HG02973 (cell line): ENCODE measurements at regions not wholly inside any gene's neighbourhood (a gene's known extent, or its start where the extent isn't known, plus 50 kb on each side); places are given as distances from the start of the nearest gene placed in this dataset.

ENCODE experiments used
- ATAC-seq: cut with Tn5 transposase; IDR thresholded peaks from one replicate; pipeline ENCODE4 v1.9.1; 2021; ENCODE audit warnings: moderate library complexity; ENCODE audit not compliant: unreplicated experiment

- no peak for ATAC-seq
Measured at GRCh38 chr16:65500007-65500406, 378.1 kb upstream of the CDH11 start.

DNA sequence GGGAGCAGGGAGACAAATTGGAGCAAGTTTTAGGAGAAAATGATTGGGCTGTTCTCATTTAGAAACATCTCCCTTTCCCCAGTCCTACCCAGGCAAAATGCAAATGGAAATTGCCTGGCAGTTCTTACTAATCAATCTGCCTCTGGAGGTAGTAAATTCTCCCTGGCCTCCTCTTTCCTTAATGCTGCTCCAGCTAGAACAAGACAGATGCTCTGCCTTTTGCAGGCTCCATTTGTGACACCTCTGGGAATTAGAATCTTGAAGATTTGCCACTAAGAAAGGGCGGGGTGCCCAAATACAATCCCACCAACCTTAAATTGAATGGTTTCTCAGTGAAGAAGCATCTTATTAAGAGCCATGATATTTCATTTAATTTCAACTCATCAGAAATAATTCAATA is 377.7 kb upstream of the CDH11 start:
- ATAC-seq, result no peak

GRCh38 chr16:65497571-65497970 is 375.7 kb upstream of the CDH11 start:
- no peak for ATAC-seq

DNA sequence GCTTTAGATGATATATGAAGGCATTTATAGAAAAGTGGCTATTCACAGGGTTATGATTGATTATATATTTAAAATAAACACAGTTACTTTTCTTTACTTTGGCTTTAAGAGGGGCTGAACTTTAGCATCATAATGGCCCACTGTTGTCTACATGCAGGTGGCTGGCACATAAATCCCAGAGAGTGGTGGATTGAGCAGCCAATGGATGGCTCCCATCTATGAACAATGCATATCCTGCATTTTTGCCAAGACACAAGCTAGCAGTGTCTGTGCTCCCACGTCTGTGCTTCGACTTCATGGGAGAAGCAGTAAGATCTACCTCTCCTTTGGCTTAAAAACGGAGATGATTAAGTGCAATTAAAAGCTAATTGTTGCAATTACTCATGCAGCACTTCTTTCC is 373.2 kb upstream of the CDH11 start:
- ATAC-seq, result no peak

DNA sequence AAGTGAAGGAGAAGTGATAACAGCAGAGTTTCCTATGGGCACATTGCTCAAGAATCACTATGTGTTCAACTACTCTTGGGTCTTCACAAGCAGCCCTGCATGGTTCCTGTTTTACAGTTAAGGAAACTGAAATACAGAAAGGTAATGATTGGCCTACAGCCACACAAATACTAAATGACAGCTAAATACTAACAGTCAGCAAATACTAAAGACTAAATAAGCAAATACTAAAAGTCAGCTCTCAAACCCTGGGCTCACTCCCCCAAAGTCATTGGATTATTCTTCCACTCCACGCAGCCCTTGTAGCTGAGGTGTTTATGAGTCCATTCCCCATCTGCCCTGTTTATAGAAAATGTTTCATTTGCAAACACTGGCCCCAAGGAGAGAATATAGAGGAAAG is 372.7 kb upstream of the CDH11 start:
- no peak for ATAC-seq

GRCh38 chr16:65494080-65494479 is 372.2 kb upstream of the CDH11 start:
- no peak for ATAC-seq

GRCh38 chr16:65490286-65490685 is 368.4 kb upstream of the CDH11 start:
- ATAC-seq, result no peak

DNA sequence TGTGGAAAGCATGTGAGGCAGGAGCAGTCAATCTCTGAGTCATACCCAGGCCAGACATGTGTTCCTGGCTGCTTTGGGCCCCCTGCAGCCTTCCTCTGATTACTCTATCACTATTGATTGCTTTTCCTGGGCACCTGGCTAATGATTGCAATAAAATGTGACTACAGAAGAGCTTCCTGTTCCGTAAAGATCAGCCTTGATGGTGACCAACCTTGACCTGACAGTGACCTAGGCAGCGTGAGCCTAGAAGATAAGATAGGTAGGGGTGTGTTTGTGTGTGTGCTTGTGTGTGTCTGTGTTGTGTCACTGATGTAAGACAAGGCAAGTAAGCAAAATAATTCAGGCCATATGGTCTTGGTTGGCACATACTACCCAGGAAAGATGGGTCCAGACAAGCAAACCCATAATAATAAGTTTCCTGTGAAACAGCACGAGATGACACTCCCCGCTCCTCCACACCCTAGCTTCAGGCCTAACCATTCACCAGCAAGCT is 367.7 kb upstream of the CDH11 start:
- ATAC-seq, result no peak

GRCh38 chr16:65487231-65487630 is 365.4 kb upstream of the CDH11 start:
- no peak for ATAC-seq

- no peak for ATAC-seq
Measured at GRCh38 chr16:65481956-65482355, 360.1 kb upstream of the CDH11 start.

GRCh38 chr16:65480281-65481091 is 358.6 kb upstream of the CDH11 start:
- no peak for ATAC-seq

GRCh38 chr16:65476448-65476955 is 354.6 kb upstream of the CDH11 start:
- no peak for ATAC-seq

GRCh38 chr16:65473699-65474098 is 351.8 kb upstream of the CDH11 start:
- ATAC-seq, result no peak

DNA sequence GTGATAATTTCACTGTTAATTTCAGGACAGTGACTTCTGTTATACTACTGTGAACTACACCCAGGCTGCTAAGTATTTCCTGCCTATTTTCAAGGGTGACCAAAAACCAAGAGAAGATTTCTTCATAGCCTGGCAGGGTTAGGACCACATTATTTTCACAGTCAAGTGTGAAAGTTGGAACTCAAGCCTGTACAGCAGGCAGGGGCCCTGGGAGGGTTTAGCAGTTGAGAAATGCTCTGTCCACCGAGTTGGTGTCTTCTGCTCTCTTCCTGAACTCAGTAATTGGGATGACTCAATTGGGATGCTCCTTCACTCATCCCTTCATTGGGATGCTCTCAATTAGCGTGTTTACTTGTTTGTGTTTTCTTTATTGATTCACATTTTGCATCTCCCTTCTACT is 347.3 kb upstream of the CDH11 start:
- ATAC-seq, result no peak

DNA sequence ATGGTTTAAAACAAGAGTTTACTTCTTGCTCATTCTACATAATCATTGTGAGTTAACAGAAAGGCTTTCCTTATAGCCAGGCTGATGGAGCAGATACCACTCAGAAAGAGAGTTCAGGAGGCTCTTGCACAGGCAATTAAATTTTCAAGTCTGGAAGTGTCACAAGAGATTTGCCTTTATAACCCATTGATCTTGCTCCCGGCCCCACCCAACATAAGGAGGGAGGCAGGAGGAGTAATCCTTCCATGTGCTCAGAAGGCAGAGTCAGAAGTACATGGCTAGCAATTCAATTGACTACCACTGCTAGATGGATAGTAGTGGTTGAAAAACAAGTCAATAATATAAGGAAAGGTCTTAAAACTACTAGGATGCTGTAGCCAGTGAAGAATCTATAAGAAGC is 346.3 kb upstream of the CDH11 start:
- no peak for ATAC-seq

GRCh38 chr16:65463652-65464260 is 341.9 kb upstream of the CDH11 start:
- no peak for ATAC-seq

GRCh38 chr16:65457084-65457483 is 335.2 kb upstream of the CDH11 start:
- no peak for ATAC-seq

GRCh38 chr16:65455761-65456160 is 333.9 kb upstream of the CDH11 start:
- ATAC-seq, result no peak

GRCh38 chr16:65453646-65454045 is 331.8 kb upstream of the CDH11 start:
- no peak for ATAC-seq

DNA sequence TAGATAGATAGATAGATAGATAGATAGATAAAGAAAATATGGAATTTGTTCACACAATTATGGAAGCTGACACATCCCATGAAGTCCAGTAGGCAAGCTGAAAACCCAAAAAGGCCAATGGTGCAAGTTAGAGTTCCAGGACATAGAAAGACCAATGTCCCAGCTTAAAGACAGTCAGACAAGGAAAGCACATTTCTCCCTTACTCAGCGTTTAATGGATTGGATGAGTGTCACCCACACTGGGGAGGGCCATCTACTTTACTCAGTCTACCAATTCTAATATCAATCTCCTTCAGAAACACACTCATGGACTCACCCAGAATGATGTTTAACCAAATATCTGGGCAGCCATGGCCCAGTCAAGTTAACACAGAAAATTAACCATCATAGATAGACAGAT is 327.7 kb upstream of the CDH11 start:
- no peak for ATAC-seq

DNA sequence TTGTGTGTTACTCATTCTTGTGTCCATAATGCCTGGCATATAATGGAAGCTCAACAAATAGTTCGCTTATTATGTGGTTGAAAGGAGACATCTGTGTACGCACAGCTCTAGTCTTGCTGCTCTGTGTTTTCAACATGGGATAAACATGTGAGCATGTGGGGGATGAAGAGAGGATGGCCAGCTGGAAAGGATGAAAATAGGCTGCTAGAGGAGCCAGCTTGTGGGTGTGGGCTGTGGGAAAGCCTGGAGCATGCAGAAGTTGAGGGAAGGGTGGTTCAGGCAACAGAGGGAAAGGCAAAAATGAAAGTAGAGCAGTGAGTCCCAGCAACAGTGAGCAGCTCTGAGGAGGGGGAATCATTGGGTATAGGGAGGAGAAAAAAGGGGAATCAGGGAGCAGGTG is 324.6 kb upstream of the CDH11 start:
- ATAC-seq, result no peak
